Ecto neural progenitor cell (in vitro differentiated cells): ENCODE measurements at regions not wholly inside any gene's neighbourhood (a gene's known extent, or its start where the extent isn't known, plus 50 kb on each side); places are given as distances from the start of the nearest gene placed in this dataset.

Source experiments
- DNase-seq: peaks from one replicate; pipeline ENCODE4 v3.0.0-alpha.2; 2018; ENCODE audit warnings: low spot score

DNA sequence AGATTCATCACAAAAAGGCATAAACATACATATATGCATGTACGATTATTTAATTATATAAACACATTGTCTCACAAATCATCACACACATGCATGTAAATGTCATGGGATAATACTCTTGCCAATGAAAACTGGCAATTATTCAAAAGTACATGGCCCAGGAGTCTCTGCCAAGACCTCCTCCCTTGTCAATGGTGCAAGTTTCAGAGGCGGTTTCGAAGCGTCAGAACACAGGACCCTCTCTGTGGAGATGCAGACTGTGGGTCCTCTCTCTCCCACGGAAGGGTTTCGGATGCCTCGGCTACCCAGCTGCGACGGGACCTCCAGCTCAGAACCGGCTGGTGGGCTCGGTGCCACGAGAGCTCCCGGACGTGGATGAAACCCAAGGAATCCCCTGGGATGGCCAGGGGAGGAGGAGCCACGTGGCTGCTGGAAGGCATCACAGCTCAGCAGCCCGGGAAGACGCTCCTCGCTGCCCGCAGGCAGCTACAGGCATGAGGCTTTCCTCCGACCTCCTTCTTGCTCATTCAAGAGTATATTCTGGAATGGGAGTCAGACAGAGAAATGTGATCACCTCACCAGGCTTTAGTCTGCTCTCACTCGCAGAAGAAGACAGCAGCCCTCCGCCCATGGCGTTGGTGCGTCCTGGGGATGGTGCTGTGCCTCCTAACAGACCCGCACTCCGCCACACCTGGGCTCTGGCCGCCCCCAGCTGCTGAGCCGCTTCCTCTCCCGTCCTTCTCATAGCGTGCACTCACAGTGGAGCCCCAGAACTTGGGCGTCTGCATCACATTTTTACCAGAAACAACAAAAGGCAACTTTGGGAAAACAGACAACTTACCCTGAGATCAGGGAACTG lies 308.8 kb downstream of the IRX2 start:
- peak; percentile 20 for DNase-seq

GRCh38 chr5:2441495-2442180 lies 309.8 kb downstream of the IRX2 start:
- peak; percentile 22 for DNase-seq

DNA sequence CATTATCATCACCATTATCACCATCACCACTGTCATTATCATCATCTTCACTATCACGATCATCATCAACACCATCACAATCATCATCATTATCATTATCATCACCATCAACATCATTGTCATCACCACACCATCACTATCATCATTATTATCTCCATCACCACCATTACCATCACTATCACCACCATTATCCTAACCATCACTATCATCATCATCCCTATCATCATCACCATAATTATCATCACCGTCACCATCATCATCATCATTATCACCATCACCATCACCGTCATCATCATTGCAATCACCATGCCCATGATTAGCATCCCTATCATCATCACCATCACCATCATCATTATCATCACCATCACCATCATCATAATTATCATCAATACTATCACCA lies 311.9 kb downstream of the IRX2 start:
- no peak for DNase-seq

- DNase-seq = peak; percentile 2
Observed at GRCh38 chr5:2433086-2433485, 318.4 kb downstream of the IRX2 start.

DNA sequence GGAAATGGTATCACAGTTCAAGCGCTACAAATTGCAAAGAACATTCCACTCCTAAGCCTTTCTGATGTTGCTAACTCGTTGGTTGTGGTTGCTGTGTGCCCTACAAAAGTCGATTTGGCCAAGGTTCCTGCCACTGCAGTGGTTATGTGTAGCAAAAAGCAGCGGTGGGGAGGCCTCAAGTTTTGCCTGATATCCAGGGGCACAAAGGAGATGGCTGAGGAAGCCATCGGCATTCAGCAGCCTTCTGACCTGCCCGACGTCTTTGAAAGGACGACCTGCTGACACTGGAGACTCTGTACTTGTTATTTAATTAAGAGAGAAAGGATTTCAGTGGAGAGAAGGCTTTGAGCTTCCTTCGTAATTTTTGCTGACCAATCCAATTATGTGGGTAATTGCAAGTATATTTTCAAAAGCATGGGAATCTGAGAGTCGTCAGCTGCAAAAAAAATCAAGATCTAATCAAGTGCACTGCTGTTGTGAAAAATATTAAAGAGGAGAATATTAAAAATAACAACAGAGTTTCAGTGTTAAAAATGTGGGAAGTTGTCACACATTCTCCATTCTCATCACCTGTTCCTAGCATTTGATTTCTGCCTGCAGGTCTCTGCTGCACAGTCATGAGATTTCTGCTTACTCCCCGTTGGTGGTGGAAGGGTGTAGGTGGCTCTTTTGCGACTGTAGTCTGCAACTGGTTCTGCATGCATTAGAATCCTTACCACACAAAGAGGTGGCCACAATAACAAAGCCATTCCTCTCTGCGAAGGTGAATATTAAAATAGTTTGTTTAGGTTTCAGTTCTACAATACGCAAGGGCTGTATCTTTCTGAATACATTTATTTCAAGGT lies 319.2 kb downstream of the IRX2 start:
- no peak for DNase-seq

DNA sequence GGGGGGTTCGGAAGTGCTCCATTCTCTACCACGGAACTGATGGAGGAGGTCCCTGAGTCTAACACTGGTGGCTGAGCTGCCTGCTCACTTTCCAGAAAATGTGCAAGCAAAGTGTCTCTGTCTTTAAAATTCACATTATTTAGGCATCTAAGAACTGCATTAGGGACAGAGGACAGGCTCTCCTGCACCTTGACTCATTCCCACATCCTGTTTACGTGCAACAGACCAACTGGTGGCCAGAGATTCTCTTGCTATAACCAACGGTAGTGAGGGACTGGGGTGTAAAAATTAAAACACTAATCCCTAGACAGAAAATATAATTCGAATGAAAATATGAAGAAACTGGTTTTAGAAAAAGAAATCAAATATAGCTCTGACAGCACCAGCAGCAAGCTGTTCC lies 320.9 kb downstream of the IRX2 start:
- DNase-seq = no peak

DNA sequence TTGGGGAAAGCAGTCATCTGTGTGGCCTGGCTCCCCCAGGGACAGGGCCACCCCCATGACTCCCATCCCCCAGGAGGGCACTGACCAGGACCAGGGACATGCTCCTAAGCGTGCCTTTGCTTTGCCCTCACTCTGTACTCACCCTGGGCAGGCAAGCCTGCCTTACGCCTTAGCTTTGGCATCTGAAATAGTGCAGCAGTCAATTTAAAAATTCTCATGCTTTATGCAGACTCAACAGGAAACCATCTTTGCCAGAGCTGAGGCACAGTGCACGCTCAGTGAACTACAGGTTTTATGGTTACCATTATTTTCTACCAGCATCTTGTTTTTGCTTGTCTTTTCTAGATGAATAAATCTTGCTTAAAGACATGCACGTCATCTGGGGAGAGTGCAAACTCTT lies 323.5 kb downstream of the IRX2 start:
- DNase-seq = no peak

- DNase-seq = no peak
Observed at GRCh38 chr5:2423634-2424033, 327.8 kb downstream of the IRX2 start.

- no peak for DNase-seq
Observed at GRCh38 chr5:2417301-2417700, 334.2 kb downstream of the IRX2 start.

- DNase-seq = no peak
Observed at GRCh38 chr5:2415678-2416077, 335.8 kb downstream of the IRX2 start.

GRCh38 chr5:2410451-2410850 lies 341.0 kb downstream of the IRX2 start:
- no peak for DNase-seq

- no peak for DNase-seq
Observed at GRCh38 chr5:2403296-2403695, 348.2 kb downstream of the IRX2 start.

GRCh38 chr5:2399804-2400203 lies 351.7 kb downstream of the IRX2 start:
- no peak for DNase-seq

GRCh38 chr5:2399096-2399495 lies 352.4 kb downstream of the IRX2 start:
- peak; percentile 38 for DNase-seq

DNA sequence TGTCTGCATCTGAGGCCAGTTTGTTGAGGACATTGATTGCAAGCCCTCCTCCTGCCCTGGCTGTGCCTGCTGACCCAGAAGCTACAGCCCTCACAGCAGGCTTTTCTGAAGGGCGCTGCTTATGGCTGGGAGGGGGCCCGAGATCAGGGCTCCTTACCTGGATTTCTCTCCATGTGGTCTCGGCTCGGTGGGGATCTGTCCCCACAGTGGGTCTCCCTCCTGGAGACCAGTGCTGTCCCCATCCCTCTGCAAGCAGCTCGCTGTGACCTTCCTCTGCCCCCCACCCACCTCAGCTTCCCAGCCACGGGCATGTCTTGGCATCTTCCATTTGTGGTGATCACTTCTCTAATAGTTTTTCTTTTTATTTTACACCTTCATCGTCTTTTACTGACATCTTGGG lies 357.9 kb downstream of the IRX2 start:
- no peak for DNase-seq

DNA sequence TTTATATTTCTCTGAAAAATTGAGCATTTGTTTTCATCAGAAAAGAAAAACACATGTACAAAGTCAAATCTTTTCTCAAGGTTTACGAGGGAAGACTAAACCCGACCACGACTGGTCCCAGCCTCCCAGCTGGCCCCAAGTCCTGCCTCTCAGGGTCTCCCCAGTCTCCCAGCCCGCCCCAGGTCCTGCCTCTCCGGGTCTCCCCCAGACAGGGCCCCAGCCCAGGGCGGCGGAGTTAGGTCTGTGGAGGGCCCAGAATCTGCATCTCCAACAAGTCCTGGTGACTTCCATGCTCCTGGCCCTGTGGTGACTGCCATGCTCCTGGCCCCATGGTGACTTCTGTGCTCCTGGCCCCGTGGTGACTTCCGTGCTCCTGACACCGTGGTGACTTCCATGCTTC lies 359.9 kb downstream of the IRX2 start:
- no peak for DNase-seq

DNA sequence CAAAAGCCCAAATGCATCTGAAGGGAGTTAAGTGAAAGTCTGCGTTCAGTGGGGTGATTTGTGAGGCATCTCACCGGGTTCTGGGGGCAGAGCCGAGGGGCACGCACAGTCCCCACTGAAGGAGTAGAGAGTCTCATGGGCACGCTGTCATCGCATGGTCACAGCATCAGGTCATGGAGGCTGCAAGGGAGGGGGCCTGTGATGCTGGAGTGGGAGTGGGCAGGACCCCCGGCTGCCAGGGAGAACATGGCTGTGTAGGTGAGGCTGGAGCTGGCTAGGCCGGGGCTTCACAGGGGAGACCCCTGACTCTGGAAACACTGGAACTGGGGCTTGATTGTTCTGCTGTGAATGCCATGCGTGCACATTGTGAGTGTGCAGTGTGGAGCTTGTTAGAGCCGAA lies 360.5 kb downstream of the IRX2 start:
- no peak for DNase-seq

- DNase-seq = no peak
Observed at GRCh38 chr5:2388571-2388970, 362.9 kb downstream of the IRX2 start.

- DNase-seq = no peak
Observed at GRCh38 chr5:2387634-2388325, 363.7 kb downstream of the IRX2 start.

GRCh38 chr5:2387250-2387633 lies 364.2 kb downstream of the IRX2 start:
- no peak for DNase-seq

- DNase-seq = peak; percentile 26
Observed at GRCh38 chr5:2385818-2386217, 365.7 kb downstream of the IRX2 start.

DNA sequence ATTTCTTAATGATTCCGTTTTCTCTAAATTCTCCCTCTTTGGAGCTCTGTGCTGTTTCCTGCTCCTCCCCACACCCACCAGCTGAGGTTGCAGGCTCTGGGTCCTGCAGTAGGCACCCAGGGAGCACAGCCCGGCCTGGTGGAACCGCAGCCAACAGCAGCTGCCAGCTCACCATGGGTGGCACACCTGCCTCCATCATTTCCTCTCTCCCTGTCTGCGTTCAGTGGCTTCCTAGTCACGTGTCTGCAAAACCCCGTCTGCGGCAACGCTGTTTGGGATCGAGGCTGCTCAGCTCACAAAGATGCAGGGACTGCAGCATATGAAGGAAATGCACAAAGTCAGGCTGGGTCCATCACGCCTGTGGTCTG lies 367.8 kb downstream of the IRX2 start:
- DNase-seq = peak; percentile 34
